ENCODE measurements at regions not wholly inside any gene's neighbourhood (a gene's known extent, or its start where the extent isn't known, plus 50 kb on each side); places are given as distances from the start of the nearest gene placed in this dataset.

DNA sequence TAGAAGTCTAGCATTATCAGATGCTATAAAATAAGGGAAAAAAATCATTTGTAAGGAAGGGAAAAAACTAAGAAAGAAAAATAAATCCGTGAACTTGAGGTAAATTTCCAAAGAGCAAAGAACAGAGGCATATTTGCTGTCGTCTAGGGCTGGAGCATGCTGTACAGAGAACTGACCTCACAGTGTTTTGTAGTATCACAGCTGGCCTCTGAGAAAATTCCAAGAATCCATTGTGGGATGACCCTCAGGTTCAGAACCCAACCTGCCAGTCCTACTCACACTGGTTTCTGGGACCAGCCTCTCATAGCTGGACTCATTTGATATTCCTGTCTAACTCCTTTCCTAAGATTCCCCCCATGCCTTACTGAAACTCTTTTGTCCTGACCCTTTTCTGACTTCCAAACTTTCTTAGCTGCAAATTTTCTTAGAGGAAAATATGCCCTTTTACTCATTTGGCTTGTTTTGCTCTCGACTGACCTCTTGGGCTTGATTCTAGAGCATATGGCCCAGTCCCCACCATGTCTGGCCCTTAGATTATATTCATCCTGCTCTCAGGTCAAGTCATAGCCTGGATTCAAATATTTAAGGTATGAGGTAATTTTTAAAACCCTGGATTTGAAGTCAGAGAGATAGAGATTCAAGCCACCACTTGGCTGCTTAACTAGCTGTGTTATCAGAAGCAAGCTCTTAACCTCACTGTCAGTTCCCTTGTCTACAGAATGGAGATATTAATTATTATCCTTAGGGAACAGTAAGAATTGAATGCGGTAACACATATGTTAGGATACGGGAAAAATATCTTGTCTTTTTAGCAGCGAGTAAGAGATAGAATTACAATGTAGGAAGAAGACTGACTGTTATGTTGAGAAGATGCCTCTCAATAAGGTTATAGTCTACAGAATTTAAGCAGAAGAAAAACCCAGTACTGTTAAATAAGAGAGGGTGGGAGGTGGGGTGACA, 89.7 kb upstream of the KCNA4 start:
- Histone ChIP-seq H3K4me3 (ENCODE audit: low read depth, low read length) (no peak overlapping the region), H3K9me3 (ENCODE audit: severe bottlenecking) (no peaks in the 10 kb centered on the region), H3K36me3 (no peaks in the 10 kb centered on the region), H3K27me3 (ENCODE audit: insufficient read depth, low read depth, severe bottlenecking) (no peaks in the 10 kb centered on the region), H3K27ac (no peak overlapping the region)
- TF ChIP-seq, protein P1, sequence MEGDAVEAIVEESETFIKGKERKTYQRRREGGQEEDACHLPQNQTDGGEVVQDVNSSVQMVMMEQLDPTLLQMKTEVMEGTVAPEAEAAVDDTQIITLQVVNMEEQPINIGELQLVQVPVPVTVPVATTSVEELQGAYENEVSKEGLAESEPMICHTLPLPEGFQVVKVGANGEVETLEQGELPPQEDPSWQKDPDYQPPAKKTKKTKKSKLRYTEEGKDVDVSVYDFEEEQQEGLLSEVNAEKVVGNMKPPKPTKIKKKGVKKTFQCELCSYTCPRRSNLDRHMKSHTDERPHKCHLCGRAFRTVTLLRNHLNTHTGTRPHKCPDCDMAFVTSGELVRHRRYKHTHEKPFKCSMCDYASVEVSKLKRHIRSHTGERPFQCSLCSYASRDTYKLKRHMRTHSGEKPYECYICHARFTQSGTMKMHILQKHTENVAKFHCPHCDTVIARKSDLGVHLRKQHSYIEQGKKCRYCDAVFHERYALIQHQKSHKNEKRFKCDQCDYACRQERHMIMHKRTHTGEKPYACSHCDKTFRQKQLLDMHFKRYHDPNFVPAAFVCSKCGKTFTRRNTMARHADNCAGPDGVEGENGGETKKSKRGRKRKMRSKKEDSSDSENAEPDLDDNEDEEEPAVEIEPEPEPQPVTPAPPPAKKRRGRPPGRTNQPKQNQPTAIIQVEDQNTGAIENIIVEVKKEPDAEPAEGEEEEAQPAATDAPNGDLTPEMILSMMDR (IDR thresholded peaks at IDR 0.05; ENCODE audit: low read depth, low read length) = no peak
- no peak for DNase-seq

- DNase-seq = no peak
- H3K27ac ChIP-seq = no peak overlapping the region
- no peak overlapping the region for H3K4me3 ChIP-seq (ENCODE audit: low read depth, low read length)
- no peaks in the 10 kb centered on the region for H3K9me3 ChIP-seq (ENCODE audit: severe bottlenecking)
- TF ChIP-seq, protein P1 (IDR thresholded peaks at IDR 0.05; ENCODE audit: low read depth, low read length) = no peak
- no peaks in the 10 kb centered on the region for H3K27me3 ChIP-seq (ENCODE audit: insufficient read depth, low read depth, severe bottlenecking)
- no peaks in the 10 kb centered on the region for H3K36me3 ChIP-seq
These were observed 91.1 kb upstream of the KCNA4 start for GRCh38 chr11:30107899-30108298.

- H3K27ac ChIP-seq = no peak overlapping the region
- no peaks in the 10 kb centered on the region for H3K27me3 ChIP-seq (ENCODE audit: insufficient read depth, low read depth, severe bottlenecking)
- no peak for DNase-seq
- H3K4me3 ChIP-seq (ENCODE audit: low read depth, low read length) = no peak overlapping the region
- TF ChIP-seq, protein P1 (IDR thresholded peaks at IDR 0.05; ENCODE audit: low read depth, low read length) = no peak
- no peaks in the 10 kb centered on the region for H3K36me3 ChIP-seq
- H3K9me3 ChIP-seq (ENCODE audit: severe bottlenecking) = no peaks in the 10 kb centered on the region
These were observed 92.9 kb upstream of the KCNA4 start for GRCh38 chr11:30109774-30110173.

- DNase-seq = peak; percentile 60
- TF ChIP-seq, protein P1 (IDR thresholded peaks at IDR 0.05; ENCODE audit: low read depth, low read length) = no peak
- Histone ChIP-seq H3K4me3 (ENCODE audit: low read depth, low read length) (no peak overlapping the region), H3K27ac (no peak overlapping the region), H3K9me3 (ENCODE audit: severe bottlenecking) (no peaks in the 10 kb centered on the region), H3K27me3 (ENCODE audit: insufficient read depth, low read depth, severe bottlenecking) (no peaks in the 10 kb centered on the region), H3K36me3 (no peaks in the 10 kb centered on the region)
These were observed 93.9 kb upstream of the KCNA4 start for GRCh38 chr11:30110691-30111090.

DNA sequence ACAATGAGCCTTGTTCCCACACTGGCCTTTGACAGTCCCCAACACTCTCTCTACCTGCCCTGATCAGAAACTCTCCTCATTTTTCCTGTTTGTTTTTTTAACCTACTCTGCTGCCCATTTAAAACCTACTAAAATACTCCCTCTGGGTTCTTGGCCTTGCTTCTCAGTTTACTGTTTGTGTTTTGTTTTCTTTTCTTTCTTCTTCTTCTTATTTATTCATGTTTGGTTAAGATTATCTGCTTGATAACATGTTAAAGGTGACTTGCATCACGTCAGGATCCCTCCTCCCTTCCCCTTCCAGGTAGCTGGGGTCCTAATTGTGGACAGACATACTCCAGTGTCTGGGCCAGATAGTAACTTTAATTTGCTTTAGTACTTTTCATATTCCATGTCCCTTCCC, 95.0 kb upstream of the KCNA4 start:
- TF ChIP-seq, protein P1 (IDR thresholded peaks at IDR 0.05; ENCODE audit: low read depth, low read length) = no peak
- Histone ChIP-seq H3K27me3 (ENCODE audit: insufficient read depth, low read depth, severe bottlenecking) (no peaks in the 10 kb centered on the region), H3K27ac (no peak overlapping the region), H3K36me3 (no peaks in the 10 kb centered on the region), H3K9me3 (ENCODE audit: severe bottlenecking) (no peaks in the 10 kb centered on the region), H3K4me3 (ENCODE audit: low read depth, low read length) (no peak overlapping the region)
- DNase-seq = no peak

Data from WERI-Rb-1 (cell line).